ENCODE measurements at regions not wholly inside any gene's neighbourhood (a gene's known extent, or its start where the extent isn't known, plus 50 kb on each side); places are given as distances from the start of the nearest gene placed in this dataset.

- TF ChIP-seq, protein P1, sequence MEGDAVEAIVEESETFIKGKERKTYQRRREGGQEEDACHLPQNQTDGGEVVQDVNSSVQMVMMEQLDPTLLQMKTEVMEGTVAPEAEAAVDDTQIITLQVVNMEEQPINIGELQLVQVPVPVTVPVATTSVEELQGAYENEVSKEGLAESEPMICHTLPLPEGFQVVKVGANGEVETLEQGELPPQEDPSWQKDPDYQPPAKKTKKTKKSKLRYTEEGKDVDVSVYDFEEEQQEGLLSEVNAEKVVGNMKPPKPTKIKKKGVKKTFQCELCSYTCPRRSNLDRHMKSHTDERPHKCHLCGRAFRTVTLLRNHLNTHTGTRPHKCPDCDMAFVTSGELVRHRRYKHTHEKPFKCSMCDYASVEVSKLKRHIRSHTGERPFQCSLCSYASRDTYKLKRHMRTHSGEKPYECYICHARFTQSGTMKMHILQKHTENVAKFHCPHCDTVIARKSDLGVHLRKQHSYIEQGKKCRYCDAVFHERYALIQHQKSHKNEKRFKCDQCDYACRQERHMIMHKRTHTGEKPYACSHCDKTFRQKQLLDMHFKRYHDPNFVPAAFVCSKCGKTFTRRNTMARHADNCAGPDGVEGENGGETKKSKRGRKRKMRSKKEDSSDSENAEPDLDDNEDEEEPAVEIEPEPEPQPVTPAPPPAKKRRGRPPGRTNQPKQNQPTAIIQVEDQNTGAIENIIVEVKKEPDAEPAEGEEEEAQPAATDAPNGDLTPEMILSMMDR (IDR thresholded peaks at IDR 0.05 in 4 of 5, conservative IDR thresholded peaks at IDR 0.05 in 1 of 5) = no peak
- TF ChIP-seq POLR2A (IDR thresholded peaks at IDR 0.05) = no peak
Observed at GRCh38 chr2:2861666-2862240, 515.9 kb downstream of the EIPR1 start.

All from gastrocnemius medialis (tissue), 4 donors.